Tibial nerve (tissue), 4 donors: ENCODE measurements at regions not wholly inside any gene's neighbourhood (a gene's known extent, or its start where the extent isn't known, plus 50 kb on each side); places are given as distances from the start of the nearest gene placed in this dataset.

ENCODE experiments used
- EP300 ChIP-seq, 2 donors: sonication (generic); formaldehyde crosslinking; IDR thresholded peaks; one replicate each; pipeline ENCODE4 v1.6.1; 2017; ENCODE audit warnings: antibody characterized with exemption in 2 of 2, mild to moderate bottlenecking in 1 of 2
- TF ChIP-seq, protein P1 (sequence below), 5 experiments: fragments of 200-600 bp in 3 of 5; fragments of 450-650 bp in 2 of 5; sonication (generic) in 3 of 5; IDR thresholded peaks; one replicate each; pipeline ENCODE4 v1.5.1; 2016 to 2019; ENCODE audit warnings: antibody characterized with exemption in 5 of 5, mild to moderate bottlenecking in 3 of 5, moderate library complexity in 2 of 5

DNA sequence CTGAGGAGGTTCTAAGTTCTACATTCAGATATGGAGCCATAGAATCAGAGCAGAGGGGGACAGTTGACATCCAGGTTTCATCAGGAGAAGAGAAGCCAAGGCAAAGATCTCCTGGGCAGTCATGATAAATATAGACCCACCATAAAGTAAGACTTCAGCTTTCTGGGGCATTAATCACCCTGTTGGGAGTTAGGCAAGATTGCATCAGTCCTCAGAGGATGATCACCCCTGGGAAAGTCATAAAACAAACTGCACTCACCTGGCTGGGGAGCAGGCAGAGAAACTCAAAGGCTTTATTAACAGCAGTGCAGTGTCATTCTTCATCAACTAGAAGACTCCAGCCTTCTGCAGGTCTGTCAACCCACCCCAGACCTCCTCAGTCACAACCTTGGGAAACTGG lies 301.3 kb upstream of the JARID2 start:
- TF ChIP-seq, protein P1, sequence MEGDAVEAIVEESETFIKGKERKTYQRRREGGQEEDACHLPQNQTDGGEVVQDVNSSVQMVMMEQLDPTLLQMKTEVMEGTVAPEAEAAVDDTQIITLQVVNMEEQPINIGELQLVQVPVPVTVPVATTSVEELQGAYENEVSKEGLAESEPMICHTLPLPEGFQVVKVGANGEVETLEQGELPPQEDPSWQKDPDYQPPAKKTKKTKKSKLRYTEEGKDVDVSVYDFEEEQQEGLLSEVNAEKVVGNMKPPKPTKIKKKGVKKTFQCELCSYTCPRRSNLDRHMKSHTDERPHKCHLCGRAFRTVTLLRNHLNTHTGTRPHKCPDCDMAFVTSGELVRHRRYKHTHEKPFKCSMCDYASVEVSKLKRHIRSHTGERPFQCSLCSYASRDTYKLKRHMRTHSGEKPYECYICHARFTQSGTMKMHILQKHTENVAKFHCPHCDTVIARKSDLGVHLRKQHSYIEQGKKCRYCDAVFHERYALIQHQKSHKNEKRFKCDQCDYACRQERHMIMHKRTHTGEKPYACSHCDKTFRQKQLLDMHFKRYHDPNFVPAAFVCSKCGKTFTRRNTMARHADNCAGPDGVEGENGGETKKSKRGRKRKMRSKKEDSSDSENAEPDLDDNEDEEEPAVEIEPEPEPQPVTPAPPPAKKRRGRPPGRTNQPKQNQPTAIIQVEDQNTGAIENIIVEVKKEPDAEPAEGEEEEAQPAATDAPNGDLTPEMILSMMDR (IDR thresholded peaks at IDR 0.05): no peak
- TF ChIP-seq EP300 (IDR thresholded peaks at IDR 0.05): no peak
